Left lobe of liver (tissue), 2 donors: ENCODE measurements at regions not wholly inside any gene's neighbourhood (a gene's known extent, or its start where the extent isn't known, plus 50 kb on each side); places are given as distances from the start of the nearest gene placed in this dataset.

Experiments
- ATAC-seq: fragments of 200-7000 bp; cut with Tn5 transposase; one replicate; pipeline ENCODE4 v1.9.1; 2020; ENCODE audit warnings: mild to moderate bottlenecking, moderate library complexity
- DNase-seq: peaks from one replicate; pipeline ENCODE4 v3.0.0-alpha.2; 2020; ENCODE audit warnings: low spot score
- donor health status: DM: no; HTN: no; CAD: no; lungs with moderate emphysema.
- donor health status: DM: no; HTN: yes; CAD: no.

GRCh38 chr2:120473522-120474271 is 127.8 kb downstream of the INHBB start:
- DNase-seq: peak; percentile 93
- ATAC-seq: peak; percentile 68

DNA sequence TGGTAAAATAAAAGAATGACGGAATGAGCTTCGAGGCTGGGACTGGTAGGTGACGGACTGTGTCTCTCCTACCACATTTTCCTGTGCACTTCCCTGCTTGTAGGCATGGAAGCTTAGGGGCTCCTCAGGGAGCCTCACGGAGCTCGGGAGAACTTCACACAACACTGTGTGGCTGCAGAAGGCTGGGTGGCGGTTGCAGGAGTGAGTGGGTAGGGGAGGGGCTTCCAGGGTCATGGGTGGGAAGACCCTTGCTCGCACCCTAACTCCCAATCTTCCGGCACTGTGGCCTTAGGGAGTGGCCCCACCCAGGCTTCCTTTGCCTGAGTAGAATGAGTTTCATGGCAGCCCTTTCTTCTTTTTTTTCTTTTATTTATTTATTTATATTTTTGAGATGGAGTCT is 128.6 kb downstream of the INHBB start:
- peak; percentile 8 for ATAC-seq

DNA sequence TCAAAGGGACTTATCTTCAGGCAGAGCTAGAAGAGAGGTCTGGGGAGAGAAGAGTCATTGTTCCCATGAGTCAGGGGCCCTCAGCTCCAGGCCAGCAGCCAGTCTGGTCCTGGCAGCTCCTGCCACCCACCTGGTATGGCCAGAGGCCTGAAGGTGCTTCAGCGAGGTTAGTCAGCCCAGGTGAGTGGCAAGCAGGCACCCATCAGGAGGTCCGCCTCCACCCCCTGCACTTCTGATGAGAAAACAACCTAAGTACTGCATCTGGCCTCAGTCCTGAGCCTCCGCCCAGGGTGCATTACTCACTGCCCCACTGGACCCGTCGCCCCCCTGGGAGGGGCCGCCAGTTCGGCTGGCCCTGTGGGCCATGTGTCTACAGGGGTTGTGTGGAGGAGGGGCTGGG is 130.2 kb downstream of the INHBB start:
- ATAC-seq (no peak), DNase-seq (peak; percentile 30)

More for the DNA sequence above, 128.6 kb downstream of the INHBB start:
- DNase-seq: no peak

DNA sequence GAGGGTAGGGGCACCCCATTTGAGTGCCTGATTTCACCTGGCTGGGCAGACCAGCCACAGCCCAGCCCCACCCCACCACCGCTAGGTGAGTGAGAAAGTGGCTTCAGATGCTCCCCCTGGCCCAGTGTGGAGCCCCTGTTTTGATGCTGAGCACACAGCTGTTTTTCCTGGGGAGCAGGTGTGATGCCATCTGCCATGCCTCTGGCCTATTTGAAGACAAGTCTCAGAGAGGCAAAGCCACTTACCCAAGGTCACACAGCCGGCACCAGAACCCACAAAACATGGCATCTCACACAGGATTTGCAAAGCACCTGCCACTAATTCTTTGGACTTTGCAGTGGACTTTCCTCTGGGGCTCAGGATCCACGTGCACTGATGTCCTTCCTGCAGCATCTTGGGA is 131.3 kb downstream of the INHBB start:
- ATAC-seq (no peak), DNase-seq (peak; percentile 18)

DNA sequence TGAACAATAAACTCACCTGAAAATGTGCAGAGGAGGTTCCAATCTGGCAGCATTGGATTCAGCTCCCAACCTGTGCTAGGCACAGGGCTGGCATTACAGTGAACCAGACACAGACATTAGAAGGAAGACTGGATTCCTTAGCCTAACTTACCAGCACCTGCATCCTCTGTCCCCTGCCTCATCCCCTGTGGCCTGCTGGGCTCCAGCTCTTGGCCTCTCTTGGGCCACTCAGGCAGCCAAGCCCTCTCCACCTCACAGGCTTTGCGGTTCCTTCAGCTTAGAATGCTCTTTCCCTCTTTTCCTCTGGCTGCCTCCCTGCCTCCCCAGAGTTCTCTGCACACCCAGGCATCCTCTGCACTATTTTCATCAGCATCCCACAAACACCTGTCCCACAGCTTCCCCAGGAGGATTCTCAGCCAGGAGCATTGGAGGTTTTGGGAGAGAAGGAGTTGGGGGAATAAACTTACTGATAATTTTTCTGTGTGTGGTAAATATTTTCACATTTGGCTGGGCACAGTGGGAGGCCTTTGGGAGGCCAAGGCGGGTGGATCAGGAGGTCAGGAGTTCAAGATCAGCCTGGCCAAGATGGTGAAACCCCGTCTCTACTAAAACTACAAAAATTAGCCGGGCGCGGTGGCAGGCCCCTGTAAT is 132.0 kb downstream of the INHBB start:
- ATAC-seq (no peak), DNase-seq (peak; percentile 21)

DNA sequence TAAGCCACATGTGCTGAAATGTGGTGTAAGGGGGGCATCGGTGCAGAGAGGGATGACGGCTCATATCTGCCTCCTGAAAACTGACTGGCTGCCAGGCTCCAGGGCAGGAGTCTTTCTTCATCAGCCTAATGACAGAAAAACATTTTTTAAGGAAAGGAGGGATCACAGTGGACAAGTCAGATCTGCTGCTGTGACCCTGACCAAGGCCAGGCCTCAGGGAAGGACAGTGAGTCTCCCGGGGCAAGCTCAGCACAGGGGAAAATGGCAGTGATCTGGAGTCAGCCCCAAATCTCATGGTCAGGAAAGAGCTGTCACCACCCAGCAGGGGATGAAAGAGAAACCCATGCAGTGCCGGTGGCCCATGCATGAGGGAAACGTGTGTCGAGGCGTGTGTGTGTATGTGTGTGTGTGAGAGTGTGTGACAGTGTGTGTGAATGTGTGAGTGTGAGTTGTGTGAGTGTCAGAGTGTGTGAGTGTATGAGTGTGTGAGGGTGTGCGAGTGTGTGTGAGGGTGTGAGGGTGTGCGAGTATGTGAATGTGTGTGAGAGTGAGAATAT is 134.5 kb downstream of the INHBB start:
- ATAC-seq (no peak), DNase-seq (peak; percentile 33)

DNA sequence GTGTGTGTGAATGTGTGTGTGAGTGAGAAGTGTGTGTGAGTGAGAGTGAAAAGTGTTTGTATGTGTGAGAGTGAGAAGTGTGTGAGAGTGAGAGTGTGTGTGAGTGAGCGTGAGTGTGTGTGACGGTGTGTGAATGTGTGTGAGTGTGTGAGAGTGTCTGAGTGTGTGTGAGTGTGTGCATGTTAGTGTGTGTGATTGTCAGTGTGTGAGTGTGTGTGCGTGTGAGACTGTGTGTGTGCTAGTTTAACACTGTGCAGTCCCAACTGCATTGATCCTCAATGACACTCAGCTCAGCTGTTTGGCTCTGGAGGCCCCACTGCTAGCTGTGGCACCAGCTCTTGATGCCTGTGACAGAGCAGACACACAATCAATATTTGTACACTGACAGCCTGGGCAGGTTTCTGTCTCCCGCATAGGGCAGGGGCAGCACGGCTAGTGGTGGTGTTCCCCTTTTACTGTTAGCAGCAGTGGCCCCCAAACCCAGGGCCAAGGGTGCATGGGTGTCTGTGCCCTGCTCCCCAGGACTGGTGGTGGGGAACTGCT is 135.0 kb downstream of the INHBB start:
- ATAC-seq (peak; percentile 72), DNase-seq (peak; percentile 67)

DNA sequence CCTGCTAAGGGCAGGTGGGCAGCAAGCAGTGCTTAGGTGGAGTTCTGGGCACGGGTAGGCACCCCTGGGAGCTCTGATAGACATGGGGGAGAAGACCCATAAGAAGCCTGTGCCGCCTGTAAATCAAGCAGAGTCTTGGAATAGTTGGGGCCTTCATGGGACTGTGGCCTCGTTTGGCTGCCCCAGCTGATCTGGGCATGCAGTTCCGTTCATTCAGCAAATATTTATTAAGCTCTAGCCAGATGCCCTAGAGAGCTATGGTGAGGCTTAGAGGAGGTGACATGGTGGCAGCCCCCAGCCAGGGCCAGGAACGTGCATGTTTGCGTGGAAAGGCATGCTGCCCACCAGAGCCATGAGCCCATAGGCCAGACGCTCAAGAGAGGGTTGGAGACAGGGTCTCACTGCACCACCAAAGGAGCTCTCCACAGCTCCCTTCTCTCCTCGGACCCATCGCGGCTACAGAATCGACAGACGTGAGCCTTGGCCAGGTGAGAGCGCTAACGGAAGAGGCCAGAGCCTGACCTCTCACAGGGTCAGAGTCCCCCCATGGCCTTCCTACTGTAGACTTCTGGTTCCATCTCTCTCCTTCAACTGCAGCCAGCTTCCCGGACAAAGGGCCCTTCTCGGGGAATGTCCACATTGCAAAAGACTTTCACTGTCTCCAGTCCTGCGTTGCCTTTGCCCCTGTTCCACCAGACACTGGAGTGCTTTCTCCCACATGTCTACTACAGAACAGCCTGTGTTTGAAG is 135.7 kb downstream of the INHBB start:
- ATAC-seq (peak; percentile 81), DNase-seq (peak; percentile 86)

DNA sequence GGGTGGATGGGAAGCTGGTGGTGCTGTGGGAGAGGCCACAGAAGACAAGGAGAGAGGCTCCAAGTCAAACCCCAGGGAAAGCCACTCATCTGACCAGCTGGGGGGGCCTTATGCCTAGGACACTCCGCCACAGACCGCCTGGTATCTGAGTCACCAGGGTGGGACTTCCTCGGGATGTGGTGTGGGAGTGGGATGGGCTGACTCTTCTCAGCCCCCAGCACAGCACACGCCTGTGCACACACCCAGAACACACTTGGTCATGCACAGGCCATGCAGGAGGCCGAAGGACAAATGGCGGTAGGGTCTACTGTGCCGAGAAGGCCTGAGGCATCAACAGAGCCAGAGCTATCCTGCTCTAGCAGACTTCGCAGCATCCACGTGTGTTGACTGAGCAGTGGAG is 136.4 kb downstream of the INHBB start:
- no peak for ATAC-seq
- no peak for DNase-seq

GRCh38 chr2:120483355-120483754 is 137.4 kb downstream of the INHBB start:
- no peak for DNase-seq
- no peak for ATAC-seq

DNA sequence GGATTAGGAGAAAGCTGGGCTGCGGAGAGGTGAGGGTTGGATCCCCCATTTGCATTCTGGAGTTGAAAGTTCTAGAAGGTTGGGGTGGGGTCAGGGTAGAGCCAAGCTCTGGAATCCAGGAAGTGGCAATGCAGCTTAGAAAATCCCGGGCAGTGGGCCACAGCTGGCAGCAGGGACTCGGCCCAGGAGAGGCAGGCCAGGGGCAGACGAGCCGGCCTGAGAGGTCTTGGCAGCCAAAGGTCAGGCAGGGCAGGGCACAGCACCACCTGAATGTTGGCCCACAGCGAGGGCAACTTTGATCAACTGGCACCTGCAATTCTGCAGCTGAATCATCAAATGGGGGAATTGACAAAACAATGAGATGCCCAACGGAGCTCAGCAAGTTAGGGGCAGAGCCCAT is 139.2 kb downstream of the INHBB start:
- DNase-seq: peak; percentile 90
- ATAC-seq: peak; percentile 43

GRCh38 chr2:120486441-120486840 is 140.5 kb downstream of the INHBB start:
- ATAC-seq (no peak), DNase-seq (no peak)

GRCh38 chr2:120486946-120487345 is 141.0 kb downstream of the INHBB start:
- DNase-seq: no peak
- no peak for ATAC-seq

GRCh38 chr2:120488531-120488930 is 142.6 kb downstream of the INHBB start:
- DNase-seq: no peak
- ATAC-seq: peak; percentile 5

DNA sequence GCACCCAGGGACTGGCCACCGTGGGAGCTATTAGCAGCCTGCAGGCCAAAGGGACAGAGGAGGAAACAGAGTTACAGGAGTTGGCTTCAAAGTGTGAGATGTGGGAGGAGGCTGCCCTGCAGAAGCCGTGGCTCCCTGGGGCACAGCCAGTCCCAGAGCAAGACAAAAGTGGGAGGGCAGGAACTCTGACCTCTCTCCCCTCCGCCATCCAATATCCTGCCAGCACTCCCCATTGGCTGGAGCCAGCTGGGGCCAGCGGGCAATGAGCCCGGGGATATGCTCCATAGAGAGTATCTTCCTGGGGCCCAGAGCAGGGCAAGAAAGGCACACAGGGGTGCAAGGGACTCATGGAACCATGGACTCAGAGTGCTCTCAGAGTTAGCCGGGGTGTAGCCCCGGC is 143.1 kb downstream of the INHBB start:
- DNase-seq (peak; percentile 91), ATAC-seq (peak; percentile 88)

DNA sequence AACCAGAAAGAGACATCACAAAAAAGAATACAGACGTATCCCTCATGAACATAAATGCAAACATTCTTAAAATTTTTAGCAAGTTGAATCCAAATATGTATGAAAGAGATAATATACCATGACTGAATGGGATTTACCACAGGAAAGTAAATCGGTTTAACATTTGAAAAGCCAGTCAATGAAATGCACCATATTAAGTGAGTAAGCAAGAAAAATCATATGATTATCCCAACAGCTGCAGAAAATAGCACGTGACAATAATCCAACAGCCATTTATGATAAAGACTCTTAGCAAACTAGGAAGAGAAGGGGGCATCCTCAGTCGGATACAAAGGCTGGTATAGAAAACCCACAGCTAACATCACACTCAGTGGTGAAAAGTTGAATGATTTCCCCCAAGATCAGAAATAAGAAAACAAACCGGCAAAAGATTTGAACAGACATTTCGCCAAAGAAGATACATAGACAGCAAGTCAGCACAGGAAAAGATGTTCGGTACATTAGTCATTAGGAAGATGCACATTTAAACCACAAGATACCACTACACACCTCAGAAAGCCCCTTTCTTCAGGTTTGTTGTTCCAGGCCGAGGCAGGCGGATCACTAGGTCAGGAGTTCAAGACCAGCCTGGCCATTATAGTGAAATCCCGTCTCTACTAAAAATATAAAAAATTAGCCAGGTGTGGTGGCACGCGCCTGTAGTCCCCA is 144.3 kb downstream of the INHBB start:
- no peak for ATAC-seq
- DNase-seq: no peak

DNA sequence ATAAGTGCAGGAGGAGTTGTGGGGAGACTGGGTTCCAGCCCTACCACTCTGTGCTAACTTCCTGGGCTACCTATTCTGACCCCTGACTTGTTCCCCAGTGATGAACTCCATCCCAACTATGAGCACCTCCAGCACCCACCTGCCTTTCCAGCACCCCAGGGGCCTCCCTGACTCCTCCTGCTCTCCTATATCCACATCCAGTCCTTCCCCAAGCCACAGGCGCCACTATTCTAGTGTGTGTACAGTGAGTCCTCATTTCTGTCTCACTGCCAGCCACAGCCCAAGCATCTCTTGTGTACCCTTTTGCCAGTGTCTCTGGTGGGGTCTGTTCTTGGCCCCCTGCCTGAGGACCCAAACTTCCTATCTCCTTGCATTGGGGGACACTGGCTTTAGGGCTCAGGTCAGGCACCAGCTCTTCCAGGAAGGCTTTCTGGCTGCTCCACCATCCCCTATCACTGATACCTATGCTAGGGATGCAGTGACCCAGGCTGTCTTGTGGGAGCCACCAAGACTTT is 145.2 kb downstream of the INHBB start:
- DNase-seq (no peak), ATAC-seq (no peak)

DNA sequence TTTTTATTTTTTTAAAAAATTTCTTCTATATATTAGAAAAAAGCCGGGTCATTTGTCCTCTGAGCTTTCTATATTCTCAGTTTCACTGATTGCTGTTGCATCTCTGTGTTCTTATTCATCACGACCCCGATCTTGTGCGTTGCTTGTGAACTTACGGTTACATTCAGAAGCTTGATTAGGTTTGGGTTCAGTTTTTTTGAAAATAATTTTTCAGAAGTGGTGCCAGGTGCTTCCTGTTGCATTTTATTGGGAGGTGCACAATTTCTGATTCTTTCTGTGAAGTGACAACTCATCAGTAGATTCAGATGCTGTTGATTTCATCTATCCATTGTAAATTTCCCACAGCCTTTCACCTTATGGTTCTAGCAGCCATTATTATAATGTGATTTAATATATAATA is 147.3 kb downstream of the INHBB start:
- ATAC-seq (no peak), DNase-seq (no peak)

DNA sequence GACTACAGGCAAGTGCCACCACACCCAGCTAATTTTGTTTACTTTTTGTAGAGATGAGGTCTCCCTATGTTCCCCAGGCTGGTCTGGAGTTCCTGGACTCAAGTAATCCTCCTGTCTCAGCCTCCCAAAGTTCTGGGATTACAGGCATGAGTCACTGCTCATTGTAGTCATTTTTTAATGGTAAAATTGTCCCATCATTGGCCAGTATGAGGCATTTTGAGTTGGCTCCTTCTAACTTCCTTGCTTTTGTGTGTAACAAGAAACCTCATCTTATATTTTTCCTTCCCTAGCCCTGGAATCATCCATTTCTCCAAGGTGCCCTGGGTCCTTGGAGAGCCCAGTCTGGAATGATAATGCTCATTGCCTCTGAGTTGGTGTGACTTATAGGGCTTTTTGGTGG is 148.5 kb downstream of the INHBB start:
- ATAC-seq (no peak), DNase-seq (no peak)

DNA sequence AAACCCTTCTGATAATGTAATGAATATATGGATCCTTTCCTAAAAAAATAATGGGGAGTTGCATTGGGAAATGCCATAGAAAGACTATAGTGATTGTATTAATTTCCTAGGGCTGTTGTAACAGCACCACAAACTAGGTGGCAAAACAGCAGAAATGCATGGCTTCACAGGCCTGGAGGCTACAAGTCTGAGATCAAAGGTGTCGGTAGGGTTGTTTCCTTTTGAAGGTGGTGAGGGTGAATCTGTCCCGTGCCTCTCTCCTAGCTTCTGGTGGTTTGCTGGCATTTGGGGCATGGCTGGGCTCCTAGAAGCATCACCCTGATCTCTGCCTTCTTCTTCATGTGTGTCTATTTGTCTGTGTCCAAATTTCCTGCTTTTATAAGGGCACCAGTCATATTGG is 149.7 kb downstream of the INHBB start:
- ATAC-seq: no peak
- no peak for DNase-seq
